ENCODE measurements at regions not wholly inside any gene's neighbourhood (a gene's known extent, or its start where the extent isn't known, plus 50 kb on each side); places are given as distances from the start of the nearest gene placed in this dataset.
"Not testable (repeated sequence)": the region's sequence is repeated elsewhere in the genome, so short reads cannot be mapped to it uniquely, and the experiment has no call there.

- DNase-seq = no peak
These were observed 438.8 kb upstream of the CDH20 start for GRCh38 chr18:60894254-60894945.

- no peak for DNase-seq
These were observed 438.0 kb upstream of the CDH20 start for GRCh38 chr18:60895181-60895580.

GRCh38 chr18:60898111-60898510 lies 435.1 kb upstream of the CDH20 start:
- no peak for DNase-seq

GRCh38 chr18:60905699-60906098 lies 427.5 kb upstream of the CDH20 start:
- DNase-seq = no peak

GRCh38 chr18:60910534-60910933 lies 422.7 kb upstream of the CDH20 start:
- no peak for DNase-seq

- DNase-seq = no peak
These were observed 421.7 kb upstream of the CDH20 start for GRCh38 chr18:60911504-60911903.

GRCh38 chr18:60915160-60915559 lies 418.1 kb upstream of the CDH20 start:
- no peak for DNase-seq

GRCh38 chr18:60918862-60919261 lies 414.4 kb upstream of the CDH20 start:
- not testable (repeated sequence) for DNase-seq

GRCh38 chr18:60925892-60926291 lies 407.3 kb upstream of the CDH20 start:
- no peak for DNase-seq

GRCh38 chr18:60929966-60930365 lies 403.3 kb upstream of the CDH20 start:
- no peak for DNase-seq

- DNase-seq = no peak
These were observed 398.0 kb upstream of the CDH20 start for GRCh38 chr18:60935041-60935910.

GRCh38 chr18:60936101-60936500 lies 397.1 kb upstream of the CDH20 start:
- no peak for DNase-seq

GRCh38 chr18:60943297-60943696 lies 389.9 kb upstream of the CDH20 start:
- no peak for DNase-seq

- DNase-seq = no peak
These were observed 382.6 kb upstream of the CDH20 start for GRCh38 chr18:60950634-60951033.

GRCh38 chr18:60951091-60951490 lies 382.1 kb upstream of the CDH20 start:
- no peak for DNase-seq

- no peak for DNase-seq
These were observed 370.6 kb upstream of the CDH20 start for GRCh38 chr18:60962625-60963024.

- no peak for DNase-seq
These were observed 367.4 kb upstream of the CDH20 start for GRCh38 chr18:60965856-60966255.

GRCh38 chr18:60966876-60967275 lies 366.4 kb upstream of the CDH20 start:
- DNase-seq = no peak

GRCh38 chr18:60975420-60975819 lies 357.8 kb upstream of the CDH20 start:
- no peak for DNase-seq

GRCh38 chr18:60976976-60977375 lies 356.3 kb upstream of the CDH20 start:
- DNase-seq = no peak

GRCh38 chr18:60978338-60978737 lies 354.9 kb upstream of the CDH20 start:
- no peak for DNase-seq

GRCh38 chr18:60980422-60981005 lies 352.7 kb upstream of the CDH20 start:
- DNase-seq = no peak

GRCh38 chr18:60981682-60982328 lies 351.4 kb upstream of the CDH20 start:
- DNase-seq = no peak

All from right forelimb (tissue), 1 donor.